ENCODE measurements at regions not wholly inside any gene's neighbourhood (a gene's known extent, or its start where the extent isn't known, plus 50 kb on each side); places are given as distances from the start of the nearest gene placed in this dataset.
"Not testable (repeated sequence)": the region's sequence is repeated elsewhere in the genome, so short reads cannot be mapped to it uniquely, and the experiment has no call there.

DNA sequence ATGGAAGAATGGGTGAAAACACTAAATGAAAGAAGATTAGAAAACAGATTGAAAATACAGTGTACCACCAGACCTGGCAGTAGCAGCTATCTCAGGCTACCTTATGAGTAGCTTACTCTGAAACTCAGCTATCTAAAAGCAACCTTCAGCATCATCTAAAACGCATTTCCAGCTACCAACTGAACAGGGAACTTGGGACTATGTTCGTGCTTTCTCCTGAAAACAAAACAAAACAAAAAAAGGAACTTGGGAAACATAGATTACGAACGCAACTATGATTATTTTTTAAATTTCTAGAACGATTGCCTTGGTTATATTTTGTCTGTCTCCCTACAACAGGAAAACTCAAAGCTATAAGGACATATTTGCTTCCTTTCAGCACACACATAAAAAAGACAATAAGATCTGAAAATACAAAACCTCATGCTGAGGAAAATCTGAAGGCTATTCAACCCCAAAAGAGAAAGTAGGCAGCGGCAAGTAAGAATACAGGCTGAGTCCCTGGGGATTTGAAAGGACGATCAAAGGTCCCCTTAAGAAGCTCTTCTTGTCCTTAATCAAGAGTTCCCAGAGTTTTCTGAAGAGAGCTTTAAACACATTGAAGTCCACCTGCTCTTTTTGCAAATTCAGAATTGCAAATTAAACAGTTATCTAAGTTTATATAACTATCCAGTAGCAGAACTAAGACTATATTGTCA, 53.4 kb downstream of the OR2K2 start:
- H3K4me1 ChIP-seq, result peaks cover 0 to 6% (median 0%) of the 10 kb centered on the region in 4 donors
- no peak overlapping the region for H3K4me3 ChIP-seq
- H3K27ac ChIP-seq, result no peak overlapping the region
- no peak for DNase-seq (ENCODE audit: low spot score in 2 of 2)
- 65 to 72% methylated on average over 7 of the region's 7 CpGs for WGBS, 2 donors
- no peaks in the 10 kb centered on the region for H3K27me3 ChIP-seq
- TF ChIP-seq EP300 (IDR thresholded peaks at IDR 0.05) (no peak), POLR2A (IDR thresholded peaks at IDR 0.05) (no peak)
- TF ChIP-seq, protein P1, sequence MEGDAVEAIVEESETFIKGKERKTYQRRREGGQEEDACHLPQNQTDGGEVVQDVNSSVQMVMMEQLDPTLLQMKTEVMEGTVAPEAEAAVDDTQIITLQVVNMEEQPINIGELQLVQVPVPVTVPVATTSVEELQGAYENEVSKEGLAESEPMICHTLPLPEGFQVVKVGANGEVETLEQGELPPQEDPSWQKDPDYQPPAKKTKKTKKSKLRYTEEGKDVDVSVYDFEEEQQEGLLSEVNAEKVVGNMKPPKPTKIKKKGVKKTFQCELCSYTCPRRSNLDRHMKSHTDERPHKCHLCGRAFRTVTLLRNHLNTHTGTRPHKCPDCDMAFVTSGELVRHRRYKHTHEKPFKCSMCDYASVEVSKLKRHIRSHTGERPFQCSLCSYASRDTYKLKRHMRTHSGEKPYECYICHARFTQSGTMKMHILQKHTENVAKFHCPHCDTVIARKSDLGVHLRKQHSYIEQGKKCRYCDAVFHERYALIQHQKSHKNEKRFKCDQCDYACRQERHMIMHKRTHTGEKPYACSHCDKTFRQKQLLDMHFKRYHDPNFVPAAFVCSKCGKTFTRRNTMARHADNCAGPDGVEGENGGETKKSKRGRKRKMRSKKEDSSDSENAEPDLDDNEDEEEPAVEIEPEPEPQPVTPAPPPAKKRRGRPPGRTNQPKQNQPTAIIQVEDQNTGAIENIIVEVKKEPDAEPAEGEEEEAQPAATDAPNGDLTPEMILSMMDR (IDR thresholded peaks at IDR 0.05), result no peak
- H3K36me3 ChIP-seq, result no peaks in the 10 kb centered on the region
- H3K9me3 ChIP-seq, result no peaks in the 10 kb centered on the region

DNA sequence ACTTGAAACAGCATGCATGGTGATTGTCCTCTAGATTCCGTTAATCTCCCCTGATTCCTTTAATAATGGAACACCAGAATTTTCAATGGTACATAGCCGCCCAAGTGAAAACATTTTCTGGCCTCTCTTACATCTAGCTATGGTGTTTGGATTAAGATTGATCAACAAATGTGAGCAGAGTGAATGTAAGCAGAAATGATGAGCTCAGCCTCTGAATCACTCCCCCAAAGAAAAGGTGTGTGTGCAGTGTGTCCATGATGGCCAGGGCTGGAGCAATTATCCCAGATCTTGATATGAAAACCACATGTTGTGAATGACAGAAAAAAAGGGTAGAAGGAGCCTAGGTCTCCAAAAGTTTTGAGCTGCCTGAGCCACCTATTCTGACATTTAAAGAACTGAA, 55.3 kb downstream of the OR2K2 start:
- Histone ChIP-seq H3K36me3 (no peaks in the 10 kb centered on the region), H3K4me3 (no peak overlapping the region), H3K27ac (no peak overlapping the region), H3K9me3 (no peaks in the 10 kb centered on the region), H3K4me1 (peaks cover 0 to 10% (median 0%) of the 10 kb centered on the region in 4 donors), H3K27me3 (no peaks in the 10 kb centered on the region)
- TF ChIP-seq, protein P1 (IDR thresholded peaks at IDR 0.05), result no peak
- no peak for TF ChIP-seq POLR2A (IDR thresholded peaks at IDR 0.05)
- DNase-seq (ENCODE audit: low spot score in 2 of 2), result no peak
- 90 to 95% methylated on average over 2 of the region's 2 CpGs for WGBS, 2 donors

DNA sequence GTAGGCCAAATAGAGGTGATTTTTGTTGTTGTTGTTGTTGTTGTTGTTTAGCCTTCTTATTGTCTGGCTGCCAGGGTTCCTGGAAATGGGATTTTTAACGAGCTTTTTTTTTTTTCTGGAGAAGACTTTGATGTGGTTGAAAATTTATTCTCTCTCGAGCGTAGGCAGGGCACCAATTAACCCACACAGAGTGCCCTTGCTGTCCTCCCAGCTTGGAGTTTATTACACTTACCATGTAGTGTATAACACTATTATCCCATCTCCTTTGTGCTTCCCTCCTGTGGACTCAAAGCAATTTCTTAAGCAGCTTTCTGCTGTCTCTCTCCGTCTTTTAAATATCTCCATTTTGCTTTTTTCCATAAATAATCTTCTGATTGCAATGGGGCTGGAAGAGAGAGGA, 57.4 kb downstream of the OR2K2 start:
- TF ChIP-seq, protein P1 (IDR thresholded peaks at IDR 0.05), result no peak
- TF ChIP-seq EP300 (IDR thresholded peaks at IDR 0.05) (no peak), POLR2A (IDR thresholded peaks at IDR 0.05) (no peak)
- H3K27me3 ChIP-seq, result no peaks in the 10 kb centered on the region
- H3K9me3 ChIP-seq, result no peaks in the 10 kb centered on the region
- peaks cover 0 to 9% (median 0%) of the 10 kb centered on the region in 4 donors for H3K4me1 ChIP-seq
- no peak for DNase-seq (ENCODE audit: low spot score in 2 of 2)
- H3K27ac ChIP-seq, result peak overlapping the region in 1 of 4 donors; percentile 14
- H3K4me3 ChIP-seq, result no peak overlapping the region
- H3K36me3 ChIP-seq, result no peaks in the 10 kb centered on the region
- 32 to 53% methylated on average over 4 of the region's 4 CpGs for WGBS, 2 donors

DNA sequence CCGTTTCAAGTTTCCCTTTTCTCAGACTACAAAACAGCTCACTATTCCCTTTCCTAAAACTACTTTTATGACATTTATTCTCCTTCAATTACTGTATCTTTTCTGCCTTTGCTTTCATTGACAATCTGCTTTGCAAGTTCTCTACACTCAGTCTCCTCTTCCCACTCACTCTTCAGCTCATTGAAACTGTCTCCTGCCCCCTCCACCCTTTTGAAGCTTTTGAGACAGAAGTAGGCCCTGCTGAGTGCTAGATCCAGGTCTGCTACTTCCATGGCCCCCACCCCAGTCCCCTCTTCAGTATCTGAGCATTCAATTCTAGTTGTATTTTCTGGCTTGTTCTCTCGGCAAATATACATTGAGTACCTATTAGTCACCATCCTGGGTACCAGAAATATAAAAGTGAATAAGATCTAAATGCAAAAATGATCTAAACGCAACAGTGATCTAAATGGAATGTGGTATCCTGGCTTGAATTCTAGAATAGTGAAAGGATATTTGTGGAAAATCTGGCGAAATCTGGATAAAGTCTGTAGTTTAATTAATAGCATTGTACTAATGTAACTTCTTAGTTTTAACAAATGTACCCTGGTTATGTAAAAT, 58.4 kb downstream of the OR2K2 start:
- DNase-seq (ENCODE audit: low spot score in 2 of 2), result no peak
- Histone ChIP-seq H3K9me3 (no peaks in the 10 kb centered on the region), H3K4me1 (peaks cover 0 to 9% (median 0%) of the 10 kb centered on the region in 4 donors), H3K36me3 (no peaks in the 10 kb centered on the region), H3K27me3 (no peaks in the 10 kb centered on the region), H3K27ac (peak overlapping the region in 2 of 4 donors; percentile 43 to 73), H3K4me3 (no peak overlapping the region)
- WGBS, 2 donors, result 48 to 49% methylated on average over 4 of the region's 4 CpGs
- TF ChIP-seq, protein P1 (IDR thresholded peaks at IDR 0.05), result no peak
- TF ChIP-seq POLR2A (IDR thresholded peaks at IDR 0.05) (no peak), EP300 (IDR thresholded peaks at IDR 0.05) (no peak)

DNA sequence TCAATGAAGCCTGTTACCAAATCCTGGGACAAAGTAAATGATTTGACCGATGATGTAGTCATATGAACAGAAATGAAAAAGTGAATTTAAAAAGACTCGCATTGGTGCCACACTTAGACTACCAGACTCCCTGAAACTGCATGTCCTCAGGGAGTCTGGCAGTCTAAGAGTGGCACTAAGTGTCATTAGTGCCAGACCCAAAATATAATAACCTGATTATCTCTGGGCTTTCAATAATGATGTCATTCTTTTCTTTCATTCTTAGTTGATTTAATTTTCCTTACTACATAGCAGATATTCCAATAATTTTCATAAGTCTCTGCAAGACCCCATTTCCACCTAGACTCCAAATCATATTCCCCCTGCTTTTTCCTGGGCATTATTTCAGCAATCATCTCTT, 59.0 kb downstream of the OR2K2 start:
- no peak for DNase-seq (ENCODE audit: low spot score in 2 of 2)
- Histone ChIP-seq H3K9me3 (peaks cover 0 to 4% (median 0%) of the 10 kb centered on the region in 4 donors), H3K36me3 (no peaks in the 10 kb centered on the region), H3K4me1 (peaks cover 0 to 9% (median 0%) of the 10 kb centered on the region in 4 donors), H3K27me3 (no peaks in the 10 kb centered on the region), H3K4me3 (no peak overlapping the region), H3K27ac (peak overlapping the region in 2 of 4 donors; percentile 43 to 73)
- WGBS, 2 donors, result 62 to 72% methylated on average over 2 of the region's 2 CpGs
- TF ChIP-seq POLR2A (IDR thresholded peaks at IDR 0.05) (no peak), EP300 (IDR thresholded peaks at IDR 0.05) (no peak)
- TF ChIP-seq, protein P1 (IDR thresholded peaks at IDR 0.05), result no peak

DNA sequence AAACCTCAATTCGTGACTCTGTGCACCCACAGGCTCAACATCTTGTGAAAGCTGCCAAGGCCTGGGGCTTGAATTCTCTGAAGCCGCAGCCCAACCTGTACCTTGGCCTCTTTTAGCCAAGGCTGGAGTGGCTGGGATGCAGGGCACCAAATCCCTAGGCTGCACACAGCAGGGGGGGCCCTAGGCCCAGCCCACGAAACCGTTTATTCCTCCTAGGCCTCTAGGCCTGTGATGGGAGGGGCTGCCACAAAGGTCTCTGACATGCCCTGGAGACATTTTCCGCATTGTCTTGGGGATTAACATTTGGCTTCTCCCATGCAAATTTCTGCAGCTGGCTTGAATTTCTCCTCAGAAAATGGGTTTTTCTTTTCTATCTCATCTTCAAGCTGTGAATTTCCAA, 64.0 kb downstream of the OR2K2 start:
- not testable (repeated sequence) for H3K9me3 ChIP-seq; H3K27me3 ChIP-seq; H3K4me3 ChIP-seq; H3K4me1 ChIP-seq; DNase-seq (ENCODE audit: low spot score in 2 of 2); H3K36me3 ChIP-seq; H3K27ac ChIP-seq
- 83 to 89% methylated on average over 4 to 5 of the region's 5 CpGs for WGBS, 2 donors
